Spleen (tissue), 7 donors: ENCODE measurements at regions not wholly inside any gene's neighbourhood (a gene's known extent, or its start where the extent isn't known, plus 50 kb on each side); places are given as distances from the start of the nearest gene placed in this dataset.

Source experiments
- POLR2AphosphoS5 ChIP-seq, 3 donors: sonication (generic); formaldehyde crosslinking; IDR thresholded peaks; one replicate each; pipeline ENCODE4 v1.5.1; 2017; ENCODE audit warnings: antibody characterized with exemption in 3 of 3
- TF ChIP-seq, protein P1 (sequence below), 11 experiments: fragments of 200-600 bp in 7 of 11; fragments of 450-650 bp in 4 of 11; sonication (generic) in 4 of 11; IDR thresholded peaks in 8 of 11; conservative IDR thresholded peaks in 3 of 11; 1 replicate in 7 of 11; 2 replicates in 4 of 11; pipeline versions ENCODE4 v1.4.0 to v1.8.0; 2016 to 2021; ENCODE audit warnings: antibody characterized with exemption in 11 of 11, inconsistent platforms in 4 of 11, mild to moderate bottlenecking in 1 of 11
- donor health status: DM: no; HTN: no; CAD: no; lungs with moderate emphysema.
- donor health status: DM: no; HTN: no; CAD: no.
- donor health status: DM: no; HTN: no; CAD: no.

DNA sequence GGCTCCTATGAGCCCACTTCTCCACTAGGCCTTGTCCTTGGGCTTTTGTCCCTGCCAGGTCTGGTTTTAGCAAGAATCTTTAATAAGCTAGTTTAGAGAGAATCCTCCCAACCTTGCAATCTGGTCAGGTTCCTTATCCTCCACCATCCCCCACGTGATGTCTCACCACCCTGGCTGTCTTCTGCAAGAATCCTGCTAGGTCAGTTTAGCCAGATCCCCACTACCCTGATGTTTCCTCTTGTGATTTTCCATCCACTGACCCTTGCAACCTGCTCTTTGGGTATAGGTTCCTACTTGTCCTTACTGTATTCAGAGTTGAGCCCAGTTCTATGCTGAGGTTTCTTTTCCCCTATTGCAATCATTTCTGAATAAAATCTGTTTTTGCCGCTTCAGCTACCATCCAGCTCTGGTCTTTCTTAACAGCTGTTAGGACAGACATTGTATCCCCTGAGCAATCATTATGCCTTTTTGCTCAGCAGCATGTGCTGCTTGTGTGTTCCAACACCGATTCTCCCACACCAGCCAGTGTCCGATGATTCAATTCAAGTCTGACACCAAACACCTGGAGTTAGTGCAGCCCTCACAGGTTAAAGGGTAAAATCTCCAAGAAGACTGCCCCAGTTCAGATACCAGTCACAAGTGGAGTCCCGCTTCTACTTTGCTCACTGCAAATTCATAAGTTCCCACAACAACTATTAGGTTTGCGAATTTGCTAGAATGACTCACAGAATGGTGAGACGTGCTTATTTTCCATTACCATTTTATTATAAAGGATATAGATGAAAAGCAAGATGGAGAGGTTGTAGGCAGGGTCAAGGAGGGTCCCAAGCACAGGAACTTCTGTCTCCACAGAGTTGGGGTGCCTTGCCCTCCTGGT lies 62.2 kb upstream of the ADCY1 start:
- TF ChIP-seq, protein P1, sequence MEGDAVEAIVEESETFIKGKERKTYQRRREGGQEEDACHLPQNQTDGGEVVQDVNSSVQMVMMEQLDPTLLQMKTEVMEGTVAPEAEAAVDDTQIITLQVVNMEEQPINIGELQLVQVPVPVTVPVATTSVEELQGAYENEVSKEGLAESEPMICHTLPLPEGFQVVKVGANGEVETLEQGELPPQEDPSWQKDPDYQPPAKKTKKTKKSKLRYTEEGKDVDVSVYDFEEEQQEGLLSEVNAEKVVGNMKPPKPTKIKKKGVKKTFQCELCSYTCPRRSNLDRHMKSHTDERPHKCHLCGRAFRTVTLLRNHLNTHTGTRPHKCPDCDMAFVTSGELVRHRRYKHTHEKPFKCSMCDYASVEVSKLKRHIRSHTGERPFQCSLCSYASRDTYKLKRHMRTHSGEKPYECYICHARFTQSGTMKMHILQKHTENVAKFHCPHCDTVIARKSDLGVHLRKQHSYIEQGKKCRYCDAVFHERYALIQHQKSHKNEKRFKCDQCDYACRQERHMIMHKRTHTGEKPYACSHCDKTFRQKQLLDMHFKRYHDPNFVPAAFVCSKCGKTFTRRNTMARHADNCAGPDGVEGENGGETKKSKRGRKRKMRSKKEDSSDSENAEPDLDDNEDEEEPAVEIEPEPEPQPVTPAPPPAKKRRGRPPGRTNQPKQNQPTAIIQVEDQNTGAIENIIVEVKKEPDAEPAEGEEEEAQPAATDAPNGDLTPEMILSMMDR (IDR thresholded peaks at IDR 0.05 in 8 of 11, conservative IDR thresholded peaks at IDR 0.05 in 3 of 11): no peak
- no peak for TF ChIP-seq POLR2AphosphoS5 (IDR thresholded peaks at IDR 0.05)
